ENCODE measurements at regions not wholly inside any gene's neighbourhood (a gene's known extent, or its start where the extent isn't known, plus 50 kb on each side); places are given as distances from the start of the nearest gene placed in this dataset.

DNA sequence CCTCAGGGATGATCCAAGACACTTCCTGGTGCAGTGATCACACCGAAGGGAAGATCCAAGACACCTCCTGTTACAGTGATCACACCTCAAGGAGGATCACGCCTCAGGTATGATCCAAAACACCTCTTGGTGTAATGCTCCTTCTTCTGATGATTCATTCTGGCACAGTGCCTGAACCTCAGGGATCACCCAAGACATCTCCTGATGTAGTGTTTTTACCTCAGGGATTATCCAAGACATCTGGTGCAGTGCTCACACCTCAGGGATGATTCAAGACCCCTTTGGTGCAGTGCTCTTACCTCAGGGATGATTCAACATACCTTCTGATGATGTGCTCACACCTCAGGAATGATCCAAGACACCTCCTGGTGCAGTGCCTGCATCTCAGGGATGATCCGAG, 124.4 kb downstream of the ASB1 start:
- Histone ChIP-seq H3K4me3 (ENCODE audit: low read depth in 2 of 2, low read length in 2 of 2) (no peak overlapping the region), H3K9me3 (ENCODE audit: control insufficient read depth, insufficient read depth, low read depth, low read length) (peaks cover 8% of the 10 kb centered on the region; the same call in 1 of the 2 replicates), H3K4me1 (ENCODE audit: control insufficient read depth, insufficient read depth, low read length) (no peaks in the 10 kb centered on the region), H3K27ac (ENCODE audit: low read length) (no peak overlapping the region), H3K27me3 (ENCODE audit: control insufficient read depth, insufficient read depth, low read length) (no peaks in the 10 kb centered on the region), H3K36me3 (ENCODE audit: control insufficient read depth, insufficient read depth, low read length) (no peaks in the 10 kb centered on the region)
- BruUV-seq (replicated peaks) = no TSS peak
- TF ChIP-seq TCF7L2 (IDR thresholded peaks at IDR 0.05; ENCODE audit: low read depth, low read length) (no peak), SIN3A (IDR thresholded peaks at IDR 0.05; ENCODE audit: borderline replicate concordance, insufficient read depth, low read depth, low read length) (no peak), POLR2AphosphoS5 (IDR thresholded peaks at IDR 0.05; ENCODE audit: low read depth, low read length) (no peak)
- TF ChIP-seq, protein P1, sequence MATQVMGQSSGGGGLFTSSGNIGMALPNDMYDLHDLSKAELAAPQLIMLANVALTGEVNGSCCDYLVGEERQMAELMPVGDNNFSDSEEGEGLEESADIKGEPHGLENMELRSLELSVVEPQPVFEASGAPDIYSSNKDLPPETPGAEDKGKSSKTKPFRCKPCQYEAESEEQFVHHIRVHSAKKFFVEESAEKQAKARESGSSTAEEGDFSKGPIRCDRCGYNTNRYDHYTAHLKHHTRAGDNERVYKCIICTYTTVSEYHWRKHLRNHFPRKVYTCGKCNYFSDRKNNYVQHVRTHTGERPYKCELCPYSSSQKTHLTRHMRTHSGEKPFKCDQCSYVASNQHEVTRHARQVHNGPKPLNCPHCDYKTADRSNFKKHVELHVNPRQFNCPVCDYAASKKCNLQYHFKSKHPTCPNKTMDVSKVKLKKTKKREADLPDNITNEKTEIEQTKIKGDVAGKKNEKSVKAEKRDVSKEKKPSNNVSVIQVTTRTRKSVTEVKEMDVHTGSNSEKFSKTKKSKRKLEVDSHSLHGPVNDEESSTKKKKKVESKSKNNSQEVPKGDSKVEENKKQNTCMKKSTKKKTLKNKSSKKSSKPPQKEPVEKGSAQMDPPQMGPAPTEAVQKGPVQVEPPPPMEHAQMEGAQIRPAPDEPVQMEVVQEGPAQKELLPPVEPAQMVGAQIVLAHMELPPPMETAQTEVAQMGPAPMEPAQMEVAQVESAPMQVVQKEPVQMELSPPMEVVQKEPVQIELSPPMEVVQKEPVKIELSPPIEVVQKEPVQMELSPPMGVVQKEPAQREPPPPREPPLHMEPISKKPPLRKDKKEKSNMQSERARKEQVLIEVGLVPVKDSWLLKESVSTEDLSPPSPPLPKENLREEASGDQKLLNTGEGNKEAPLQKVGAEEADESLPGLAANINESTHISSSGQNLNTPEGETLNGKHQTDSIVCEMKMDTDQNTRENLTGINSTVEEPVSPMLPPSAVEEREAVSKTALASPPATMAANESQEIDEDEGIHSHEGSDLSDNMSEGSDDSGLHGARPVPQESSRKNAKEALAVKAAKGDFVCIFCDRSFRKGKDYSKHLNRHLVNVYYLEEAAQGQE (IDR thresholded peaks at IDR 0.05; ENCODE audit: insufficient read depth in 1 of 2, low read depth in 2 of 2, low read length in 1 of 2) = no peak
- TF ChIP-seq, protein P2, sequence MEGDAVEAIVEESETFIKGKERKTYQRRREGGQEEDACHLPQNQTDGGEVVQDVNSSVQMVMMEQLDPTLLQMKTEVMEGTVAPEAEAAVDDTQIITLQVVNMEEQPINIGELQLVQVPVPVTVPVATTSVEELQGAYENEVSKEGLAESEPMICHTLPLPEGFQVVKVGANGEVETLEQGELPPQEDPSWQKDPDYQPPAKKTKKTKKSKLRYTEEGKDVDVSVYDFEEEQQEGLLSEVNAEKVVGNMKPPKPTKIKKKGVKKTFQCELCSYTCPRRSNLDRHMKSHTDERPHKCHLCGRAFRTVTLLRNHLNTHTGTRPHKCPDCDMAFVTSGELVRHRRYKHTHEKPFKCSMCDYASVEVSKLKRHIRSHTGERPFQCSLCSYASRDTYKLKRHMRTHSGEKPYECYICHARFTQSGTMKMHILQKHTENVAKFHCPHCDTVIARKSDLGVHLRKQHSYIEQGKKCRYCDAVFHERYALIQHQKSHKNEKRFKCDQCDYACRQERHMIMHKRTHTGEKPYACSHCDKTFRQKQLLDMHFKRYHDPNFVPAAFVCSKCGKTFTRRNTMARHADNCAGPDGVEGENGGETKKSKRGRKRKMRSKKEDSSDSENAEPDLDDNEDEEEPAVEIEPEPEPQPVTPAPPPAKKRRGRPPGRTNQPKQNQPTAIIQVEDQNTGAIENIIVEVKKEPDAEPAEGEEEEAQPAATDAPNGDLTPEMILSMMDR (IDR thresholded peaks at IDR 0.05) = no peak
- POLR2A ChIA-PET = no interaction called here
- intact Hi-C loops (cut with micrococcal nuclease; ENCODE audit: unreplicated experiment) (no loop called here), in situ Hi-C loops (cut with HindIII; ENCODE audit: low pct_unique_long_range_greater_than_20kb, low sequenced_read_pairs) (no loop called here)
- DNase-seq (ENCODE audit: low read depth, low spot score) (no peak), ATAC-seq (no peak)
- CTCF ChIA-PET = no interaction called here

GRCh38 chr2:238552226-238552625, 125.5 kb downstream of the ASB1 start:
- Histone ChIP-seq H3K27me3 (ENCODE audit: control insufficient read depth, insufficient read depth, low read length) (no peaks in the 10 kb centered on the region), H3K9me3 (ENCODE audit: control insufficient read depth, insufficient read depth, low read depth, low read length) (peaks cover 8% of the 10 kb centered on the region; the same call in 1 of the 2 replicates), H3K36me3 (ENCODE audit: control insufficient read depth, insufficient read depth, low read length) (no peaks in the 10 kb centered on the region), H3K4me1 (ENCODE audit: control insufficient read depth, insufficient read depth, low read length) (no peaks in the 10 kb centered on the region), H3K4me3 (ENCODE audit: low read depth in 2 of 2, low read length in 2 of 2) (no peak overlapping the region), H3K27ac (ENCODE audit: low read length) (no peak overlapping the region)
- no TSS peak for BruUV-seq (replicated peaks)
- intact Hi-C loops (cut with micrococcal nuclease; ENCODE audit: unreplicated experiment) = no loop called here
- POLR2A ChIA-PET = no interaction called here
- TF ChIP-seq, protein P1 (IDR thresholded peaks at IDR 0.05; ENCODE audit: insufficient read depth in 1 of 2, low read depth in 2 of 2, low read length in 1 of 2) = no peak
- no peak for TF ChIP-seq TCF7L2 (IDR thresholded peaks at IDR 0.05; ENCODE audit: low read depth, low read length)
- no peak for TF ChIP-seq POLR2AphosphoS5 (IDR thresholded peaks at IDR 0.05; ENCODE audit: low read depth, low read length)
- TF ChIP-seq, protein P2 (IDR thresholded peaks at IDR 0.05) = no peak
- TF ChIP-seq SIN3A (IDR thresholded peaks at IDR 0.05; ENCODE audit: borderline replicate concordance, insufficient read depth, low read depth, low read length) = no peak
- in situ Hi-C loops (cut with HindIII; ENCODE audit: low pct_unique_long_range_greater_than_20kb, low sequenced_read_pairs) = no loop called here
- ATAC-seq (no peak), DNase-seq (ENCODE audit: low read depth, low spot score) (no peak)
- CTCF ChIA-PET = no interaction called here
